ENCODE measurements at regions not wholly inside any gene's neighbourhood (a gene's known extent, or its start where the extent isn't known, plus 50 kb on each side); places are given as distances from the start of the nearest gene placed in this dataset.
"Not testable (repeated sequence)": the region's sequence is repeated elsewhere in the genome, so short reads cannot be mapped to it uniquely, and the experiment has no call there.

DNA sequence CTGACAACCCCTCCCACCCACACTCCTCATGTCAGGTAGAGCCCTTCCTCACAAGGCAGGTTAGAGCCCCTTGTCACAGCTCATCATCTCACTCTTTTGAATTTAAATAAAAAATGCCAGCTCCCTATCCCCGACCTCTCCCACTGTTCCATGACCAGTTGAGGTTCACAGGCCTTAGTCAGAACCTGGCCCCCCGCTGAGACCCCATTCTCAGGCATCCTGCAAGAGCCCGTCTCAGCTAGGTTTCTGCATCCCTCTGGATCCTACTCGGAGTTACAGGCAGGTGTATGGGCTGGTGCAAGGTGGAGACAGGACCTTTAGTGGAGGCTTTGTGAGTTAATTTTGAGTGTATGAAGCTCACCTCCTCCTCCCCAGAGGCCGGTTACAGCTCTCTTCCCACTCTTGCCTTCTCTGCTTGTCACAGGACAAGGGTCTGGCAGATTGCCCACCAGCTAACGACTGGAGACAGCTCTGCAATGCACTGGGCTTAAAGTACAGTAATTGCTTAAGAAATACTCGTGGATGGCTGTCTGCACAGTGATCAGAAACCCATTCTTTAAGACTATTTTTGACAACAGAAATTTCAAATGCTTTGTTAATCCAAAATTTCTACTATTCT lies 394.9 kb upstream of the DPP6 start:
- no peak for DNase-seq (ENCODE audit: low read depth)
- H3K4me3 ChIP-seq (ENCODE audit: low read depth, low read length), result no peak overlapping the region
- TF ChIP-seq, protein P1, sequence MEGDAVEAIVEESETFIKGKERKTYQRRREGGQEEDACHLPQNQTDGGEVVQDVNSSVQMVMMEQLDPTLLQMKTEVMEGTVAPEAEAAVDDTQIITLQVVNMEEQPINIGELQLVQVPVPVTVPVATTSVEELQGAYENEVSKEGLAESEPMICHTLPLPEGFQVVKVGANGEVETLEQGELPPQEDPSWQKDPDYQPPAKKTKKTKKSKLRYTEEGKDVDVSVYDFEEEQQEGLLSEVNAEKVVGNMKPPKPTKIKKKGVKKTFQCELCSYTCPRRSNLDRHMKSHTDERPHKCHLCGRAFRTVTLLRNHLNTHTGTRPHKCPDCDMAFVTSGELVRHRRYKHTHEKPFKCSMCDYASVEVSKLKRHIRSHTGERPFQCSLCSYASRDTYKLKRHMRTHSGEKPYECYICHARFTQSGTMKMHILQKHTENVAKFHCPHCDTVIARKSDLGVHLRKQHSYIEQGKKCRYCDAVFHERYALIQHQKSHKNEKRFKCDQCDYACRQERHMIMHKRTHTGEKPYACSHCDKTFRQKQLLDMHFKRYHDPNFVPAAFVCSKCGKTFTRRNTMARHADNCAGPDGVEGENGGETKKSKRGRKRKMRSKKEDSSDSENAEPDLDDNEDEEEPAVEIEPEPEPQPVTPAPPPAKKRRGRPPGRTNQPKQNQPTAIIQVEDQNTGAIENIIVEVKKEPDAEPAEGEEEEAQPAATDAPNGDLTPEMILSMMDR (IDR thresholded peaks at IDR 0.05; ENCODE audit: low read depth, low read length, missing control alignments), result no peak

DNA sequence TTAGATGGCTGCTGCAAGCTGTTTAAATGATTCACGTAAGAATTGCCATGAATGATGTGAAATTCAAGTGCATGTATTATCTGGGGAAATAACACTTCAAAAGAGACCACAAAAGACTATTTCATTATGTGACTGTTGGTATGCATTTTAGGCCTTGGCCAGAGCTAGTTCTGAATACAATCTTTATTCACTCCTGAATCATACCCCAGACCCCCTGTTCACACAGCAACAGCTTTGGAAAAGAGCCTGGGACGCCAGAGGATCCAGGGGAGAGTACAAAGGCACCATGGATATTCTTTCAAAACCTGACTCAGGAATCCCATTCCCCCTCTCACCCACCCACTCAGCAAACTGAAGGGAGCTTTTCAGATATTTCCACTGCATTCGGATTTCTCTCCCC lies 377.1 kb upstream of the DPP6 start:
- no peak for DNase-seq (ENCODE audit: low read depth)
- TF ChIP-seq, protein P1 (IDR thresholded peaks at IDR 0.05; ENCODE audit: low read depth, low read length, missing control alignments), result no peak
- no peak overlapping the region for H3K4me3 ChIP-seq (ENCODE audit: low read depth, low read length)

DNA sequence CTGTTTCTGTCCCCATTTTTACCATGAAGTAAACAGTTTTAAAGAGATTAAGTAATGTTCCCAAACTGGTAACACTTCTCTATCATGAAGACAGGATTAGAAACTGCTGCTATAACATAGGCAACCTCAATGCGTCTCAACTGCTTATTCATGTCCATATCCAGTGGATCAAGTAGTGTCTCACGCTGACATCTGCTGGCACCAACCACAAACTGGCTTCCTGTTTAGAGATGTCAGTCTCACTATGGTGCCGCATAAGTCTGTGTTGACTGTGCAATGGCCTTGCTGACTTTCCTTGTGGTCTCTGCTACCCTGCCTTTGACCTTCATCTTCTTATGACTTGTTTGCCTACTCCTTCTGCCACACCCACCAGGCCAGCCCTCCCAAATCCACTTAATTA lies 369.6 kb upstream of the DPP6 start:
- H3K4me3 ChIP-seq (ENCODE audit: low read depth, low read length), result no peak overlapping the region
- TF ChIP-seq, protein P1 (IDR thresholded peaks at IDR 0.05; ENCODE audit: low read depth, low read length, missing control alignments), result no peak
- DNase-seq (ENCODE audit: low read depth), result no peak

DNA sequence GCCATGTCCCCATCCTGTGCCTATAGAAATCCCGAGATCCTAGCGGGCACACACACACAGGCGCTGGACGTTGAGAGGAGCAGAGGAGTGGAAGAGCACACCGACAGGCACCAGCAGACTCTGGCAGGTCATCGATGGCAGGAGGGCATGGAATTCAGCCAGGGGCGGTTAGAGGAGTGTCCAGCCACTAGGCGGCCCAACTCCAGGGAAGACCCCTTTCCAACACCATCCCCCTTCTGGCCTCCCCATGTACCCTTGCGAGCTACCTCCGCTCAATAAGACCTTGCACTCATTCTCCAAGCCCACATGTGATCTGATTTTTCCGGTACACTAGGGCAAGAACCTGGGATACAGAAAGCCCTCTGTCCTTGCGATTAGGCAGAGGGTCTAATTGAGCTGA lies 356.0 kb upstream of the DPP6 start:
- H3K4me3 ChIP-seq (ENCODE audit: low read depth, low read length), result no peak overlapping the region
- TF ChIP-seq, protein P1 (IDR thresholded peaks at IDR 0.05; ENCODE audit: low read depth, low read length, missing control alignments), result no peak
- DNase-seq (ENCODE audit: low read depth), result no peak

DNA sequence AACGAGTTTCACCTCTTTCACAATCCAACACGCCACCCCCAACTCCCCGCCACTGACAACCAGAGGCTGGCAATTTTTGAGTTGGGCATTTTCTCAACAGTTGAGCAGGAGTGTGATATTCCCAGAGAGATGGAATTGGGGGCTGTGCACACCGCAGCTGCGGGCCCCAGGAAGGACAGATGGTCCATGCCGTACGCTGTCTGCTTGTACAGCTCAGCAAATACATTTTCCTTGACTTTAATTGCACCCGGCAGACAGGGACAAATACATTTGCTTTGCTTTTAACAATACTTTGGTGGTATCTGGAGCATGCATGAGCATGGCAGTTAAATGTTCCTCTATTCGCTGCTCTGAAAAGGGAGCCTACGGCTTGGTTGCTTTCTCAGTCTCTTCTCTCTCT lies 354.2 kb upstream of the DPP6 start:
- DNase-seq (ENCODE audit: low read depth), result no peak
- H3K4me3 ChIP-seq (ENCODE audit: low read depth, low read length), result no peak overlapping the region
- TF ChIP-seq, protein P1 (IDR thresholded peaks at IDR 0.05; ENCODE audit: low read depth, low read length, missing control alignments), result no peak

DNA sequence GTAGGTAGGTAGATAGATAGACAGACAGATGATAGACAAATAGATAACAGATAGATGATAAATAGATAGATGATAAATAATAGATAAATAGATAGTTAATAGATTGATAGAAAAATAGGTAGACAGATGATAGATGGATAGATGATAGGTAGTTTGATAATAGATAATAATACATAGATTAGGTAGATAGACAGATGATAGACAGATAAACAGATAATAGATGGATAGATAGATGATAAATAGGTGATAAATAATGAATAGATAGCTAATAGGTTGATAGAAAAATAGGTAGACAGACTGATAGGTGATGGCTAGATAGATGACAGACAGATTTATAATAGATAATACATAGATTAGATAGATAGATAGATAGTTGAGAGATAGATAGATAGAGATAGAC lies 350.5 kb upstream of the DPP6 start:
- DNase-seq (ENCODE audit: low read depth), result no peak
- TF ChIP-seq, protein P1 (IDR thresholded peaks at IDR 0.05; ENCODE audit: low read depth, low read length, missing control alignments), result no peak
- H3K4me3 ChIP-seq (ENCODE audit: low read depth, low read length), result no peak overlapping the region

DNA sequence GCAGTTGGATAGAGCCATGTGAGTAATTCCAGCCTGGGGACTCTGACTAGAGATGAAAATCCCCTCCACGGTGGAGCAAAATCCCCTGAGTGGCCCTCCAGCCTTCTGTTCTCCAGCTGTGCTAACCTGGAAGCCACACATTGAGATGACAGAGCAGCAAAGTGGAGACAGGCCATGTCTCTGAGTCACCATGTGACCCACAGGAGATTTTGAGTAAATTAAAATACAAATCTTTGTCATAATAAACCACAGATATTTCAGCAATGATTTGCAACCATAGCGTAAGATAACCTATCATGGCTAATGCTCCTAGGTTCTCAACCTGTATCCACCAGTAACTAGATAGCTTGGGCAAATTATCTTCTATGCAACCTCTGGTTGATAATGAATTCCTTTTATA lies 328.3 kb upstream of the DPP6 start:
- not testable (repeated sequence) for DNase-seq (ENCODE audit: low read depth); H3K4me3 ChIP-seq (ENCODE audit: low read depth, low read length)

DNA sequence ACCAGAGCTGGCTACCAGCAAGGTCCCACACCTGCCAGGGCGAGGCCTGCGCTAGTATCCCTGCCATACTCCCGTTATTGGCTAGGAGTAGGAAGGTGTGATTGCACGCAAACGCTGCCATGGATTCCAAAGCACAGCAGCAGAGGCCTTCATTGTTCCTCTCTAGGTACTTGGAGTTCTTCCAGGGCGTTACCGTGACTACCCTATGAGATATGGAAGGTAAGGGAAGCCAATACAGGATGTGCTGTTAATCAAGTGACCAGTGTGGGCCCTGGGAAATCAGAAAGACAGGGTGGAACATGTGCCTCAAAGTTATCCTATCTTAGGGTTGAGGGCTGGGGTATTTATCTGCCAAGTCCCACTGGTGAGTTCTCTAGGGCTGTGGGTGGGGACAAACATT lies 320.7 kb upstream of the DPP6 start:
- not testable (repeated sequence) for H3K4me3 ChIP-seq (ENCODE audit: low read depth, low read length); DNase-seq (ENCODE audit: low read depth)

DNA sequence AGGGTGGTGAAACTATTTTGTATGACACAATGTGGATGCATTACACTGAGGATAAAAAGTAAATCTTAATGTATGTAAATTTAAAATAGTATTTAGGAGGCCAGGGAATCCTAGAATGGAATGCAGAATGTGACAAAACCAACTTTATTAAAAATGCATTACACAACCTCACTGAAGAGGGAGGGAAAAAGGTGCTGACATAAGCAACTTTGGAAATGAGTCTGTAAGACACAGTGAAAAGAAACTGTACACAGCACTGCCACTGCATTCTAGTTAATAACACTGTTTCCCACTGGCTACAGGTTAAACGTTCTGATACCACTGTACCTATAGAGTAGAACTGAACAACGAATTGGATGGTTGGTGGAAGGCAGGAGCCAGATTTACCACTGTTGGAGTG lies 308.8 kb upstream of the DPP6 start:
- DNase-seq (ENCODE audit: low read depth); H3K4me3 ChIP-seq (ENCODE audit: low read depth, low read length): not testable (repeated sequence)

DNA sequence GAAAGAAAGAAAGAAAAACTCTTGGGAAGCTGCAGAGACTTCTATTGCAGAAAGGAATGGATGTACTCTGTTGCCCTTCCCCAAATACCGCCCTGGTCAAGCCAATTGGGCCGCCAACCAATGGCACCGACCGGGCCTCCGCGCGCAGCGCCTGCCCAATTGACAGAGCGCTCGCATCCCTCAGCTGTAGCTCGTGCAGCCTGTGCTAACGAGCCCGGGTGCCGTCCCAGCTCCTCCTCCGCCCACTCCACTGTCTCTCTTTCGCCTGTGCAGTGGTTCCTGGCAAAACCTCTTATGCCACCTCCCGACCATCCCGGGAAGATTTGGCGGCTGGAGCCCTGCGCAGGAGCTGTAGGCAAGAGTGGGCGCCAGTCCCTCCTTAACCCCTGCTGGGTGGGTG lies 304.2 kb upstream of the DPP6 start:
- not testable (repeated sequence) for H3K4me3 ChIP-seq (ENCODE audit: low read depth, low read length); DNase-seq (ENCODE audit: low read depth)

DNA sequence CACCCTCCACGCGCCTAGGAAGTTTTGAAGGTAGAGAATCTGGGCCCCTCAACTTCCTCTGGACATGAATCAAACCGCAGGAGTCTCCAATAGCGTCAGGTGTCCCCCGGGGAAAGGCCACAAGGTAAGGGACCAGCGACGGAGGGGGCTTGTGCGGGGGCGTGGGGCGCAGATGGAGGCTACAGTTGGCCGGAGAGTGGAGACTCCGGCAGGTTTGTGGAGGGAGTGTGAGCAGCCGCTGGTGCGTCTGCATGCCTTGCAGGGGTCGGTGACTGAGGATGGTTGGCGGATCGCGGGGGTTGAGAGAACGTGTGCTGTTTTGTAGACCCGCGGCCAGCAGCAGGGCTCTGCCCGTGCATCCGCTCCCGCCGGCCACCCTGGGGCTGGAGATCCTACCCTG lies 303.3 kb upstream of the DPP6 start:
- DNase-seq (ENCODE audit: low read depth); H3K4me3 ChIP-seq (ENCODE audit: low read depth, low read length): not testable (repeated sequence)

DNA sequence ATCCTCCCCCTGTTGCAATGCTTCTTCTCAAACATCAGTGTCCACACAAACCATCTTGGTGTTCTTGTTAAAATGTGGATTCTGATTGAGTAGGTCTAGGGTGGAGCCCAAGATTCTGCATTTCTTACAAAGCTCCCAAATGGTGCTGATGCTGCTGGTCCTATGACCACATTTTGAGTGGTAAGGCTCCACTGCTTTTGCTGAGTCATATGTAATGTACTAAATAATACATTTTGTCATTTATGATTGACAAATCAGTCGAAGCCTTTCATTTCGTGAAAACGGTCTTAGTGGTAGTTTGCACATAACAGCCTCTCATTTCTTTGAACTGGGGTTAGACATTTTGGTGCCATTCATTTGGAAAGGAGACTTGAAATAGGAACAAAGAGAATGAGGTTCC lies 286.3 kb upstream of the DPP6 start:
- not testable (repeated sequence) for H3K4me3 ChIP-seq (ENCODE audit: low read depth, low read length); DNase-seq (ENCODE audit: low read depth)
